ENCODE measurements at regions not wholly inside any gene's neighbourhood (a gene's known extent, or its start where the extent isn't known, plus 50 kb on each side); places are given as distances from the start of the nearest gene placed in this dataset.
A peak's percentile ranks its signal among the peaks of the same experiment; 100 is the strongest.
"Not testable (repeated sequence)": the region's sequence is repeated elsewhere in the genome, so short reads cannot be mapped to it uniquely, and the experiment has no call there.

GRCh38 chr17:64749306-64749705, 87.2 kb upstream of the SMURF2 start:
- no peaks in the 10 kb centered on the region for H3K27me3 Mint-ChIP-seq
- H3K9me3 Mint-ChIP-seq, result no peaks in the 10 kb centered on the region
- ATAC-seq, result no peak
- DNase-seq, result no peak
- no peak overlapping the region for H3K4me3 Mint-ChIP-seq
- no peak overlapping the region for H3K27ac Mint-ChIP-seq
- H3K36me3 Mint-ChIP-seq, result peaks cover 4 to 56% (median 16%) of the 10 kb centered on the region in 3 donors
- H3K4me1 Mint-ChIP-seq, result no peaks in the 10 kb centered on the region
- POLR2A ChIA-PET, result no interaction called here

- Mint-ChIP-seq H3K36me3 (peaks cover 4 to 43% (median 10%) of the 10 kb centered on the region in 3 donors), H3K9me3 (no peaks in the 10 kb centered on the region), H3K27ac (peak overlapping the region in 1 of 10 donors; percentile 29), H3K27me3 (no peaks in the 10 kb centered on the region), H3K4me3 (no peak overlapping the region), H3K4me1 (no peaks in the 10 kb centered on the region)
- ATAC-seq (no peak), DNase-seq (no peak)
- POLR2A ChIA-PET, result no interaction called here
Measured at GRCh38 chr17:64747938-64748540, 85.9 kb upstream of the SMURF2 start.

- H3K4me3 Mint-ChIP-seq, result no peak overlapping the region
- ATAC-seq, result no peak
- DNase-seq, result no peak
- no peaks in the 10 kb centered on the region for H3K9me3 Mint-ChIP-seq
- peaks cover 3 to 18% (median 6%) of the 10 kb centered on the region in 4 donors for H3K4me1 Mint-ChIP-seq
- H3K36me3 Mint-ChIP-seq, result no peaks in the 10 kb centered on the region
- H3K27ac Mint-ChIP-seq, result no peak overlapping the region
- POLR2A ChIA-PET, result no interaction called here
- no peaks in the 10 kb centered on the region for H3K27me3 Mint-ChIP-seq
Measured at GRCh38 chr17:64742326-64742725, 80.2 kb upstream of the SMURF2 start.

- H3K4me3 Mint-ChIP-seq, POLR2A ChIA-PET, H3K9me3 Mint-ChIP-seq, ATAC-seq, DNase-seq, H3K27ac Mint-ChIP-seq, H3K27me3 Mint-ChIP-seq, H3K36me3 Mint-ChIP-seq: not testable (repeated sequence)
- H3K4me1 Mint-ChIP-seq, result peaks cover 6 to 21% (median 9%) of the 10 kb centered on the region in 4 donors
Measured at GRCh38 chr17:64741916-64742315, 79.8 kb upstream of the SMURF2 start.

GRCh38 chr17:64741038-64741641, 79.0 kb upstream of the SMURF2 start:
- H3K9me3 Mint-ChIP-seq, result no peaks in the 10 kb centered on the region
- H3K4me3 Mint-ChIP-seq, result no peak overlapping the region
- DNase-seq, result no peak
- no peaks in the 10 kb centered on the region for H3K27me3 Mint-ChIP-seq
- H3K27ac Mint-ChIP-seq, result peak overlapping the region in 3 of 10 donors; percentile 37 to 74 (median 37)
- H3K36me3 Mint-ChIP-seq, result no peaks in the 10 kb centered on the region
- H3K4me1 Mint-ChIP-seq, result peaks cover 9 to 24% (median 13%) of the 10 kb centered on the region in 4 donors
- POLR2A ChIA-PET, result interaction anchor here (0.6 kb wide), 1 partner anchor 100 kb away, joined by 3 read pairs; no protein-coding TSS in a partner anchor
- ATAC-seq, result no peak

GRCh38 chr17:64739316-64740058, 77.4 kb upstream of the SMURF2 start:
- no peaks in the 10 kb centered on the region for H3K27me3 Mint-ChIP-seq
- POLR2A ChIA-PET, result interaction anchor here (0.6 to 1.0 kb wide), 3 partner anchors 30 to 394 kb away, joined by 3 to 6 read pairs (median 3); partner anchors contain the start of gene DDX5
- H3K4me1 Mint-ChIP-seq, result peaks cover 10 to 26% (median 13%) of the 10 kb centered on the region in 4 donors
- peak overlapping the region in 1 of 10 donors; percentile 22 for H3K4me3 Mint-ChIP-seq
- H3K27ac Mint-ChIP-seq, result peak overlapping the region in 1 of 10 donors; percentile 37
- H3K9me3 Mint-ChIP-seq, result no peaks in the 10 kb centered on the region
- ATAC-seq (no peak), DNase-seq (no peak)
- H3K36me3 Mint-ChIP-seq, result no peaks in the 10 kb centered on the region

- POLR2A ChIA-PET, result interaction anchor here (1.1 to 1.2 kb wide), 2 partner anchors 198 to 230 kb away, joined by 5 to 6 read pairs; partner anchors contain the start of gene CEP95
- DNase-seq, result peak in 9 of 10 donors; percentile 17 to 71 (median 45)
- no peaks in the 10 kb centered on the region for H3K9me3 Mint-ChIP-seq
- H3K4me3 Mint-ChIP-seq, result no peak overlapping the region
- H3K4me1 Mint-ChIP-seq, result peaks cover 10 to 26% (median 13%) of the 10 kb centered on the region in 4 donors
- no peak overlapping the region for H3K27ac Mint-ChIP-seq
- ATAC-seq, result peak; percentile 87 to 91
- no peaks in the 10 kb centered on the region for H3K36me3 Mint-ChIP-seq
- H3K27me3 Mint-ChIP-seq, result no peaks in the 10 kb centered on the region
Measured at GRCh38 chr17:64736804-64737492, 74.8 kb upstream of the SMURF2 start.

GRCh38 chr17:64732336-64733006, 70.4 kb upstream of the SMURF2 start:
- peaks cover 5 to 8% (median 8%) of the 10 kb centered on the region in 4 donors for H3K4me1 Mint-ChIP-seq
- peak overlapping the region in 2 of 10 donors; percentile 15 to 59 for H3K27ac Mint-ChIP-seq
- POLR2A ChIA-PET, result no interaction called here
- H3K4me3 Mint-ChIP-seq, result no peak overlapping the region
- no peaks in the 10 kb centered on the region for H3K27me3 Mint-ChIP-seq
- H3K36me3 Mint-ChIP-seq, result no peaks in the 10 kb centered on the region
- DNase-seq, result no peak
- H3K9me3 Mint-ChIP-seq, result no peaks in the 10 kb centered on the region
- no peak for ATAC-seq

- H3K9me3 Mint-ChIP-seq, H3K4me1 Mint-ChIP-seq, POLR2A ChIA-PET, ATAC-seq, DNase-seq, H3K4me3 Mint-ChIP-seq, H3K27me3 Mint-ChIP-seq, H3K36me3 Mint-ChIP-seq, H3K27ac Mint-ChIP-seq: not testable (repeated sequence)
Measured at GRCh38 chr17:64730023-64730422, 67.9 kb upstream of the SMURF2 start.

GRCh38 chr17:64729201-64729600, 67.1 kb upstream of the SMURF2 start:
- peaks cover 0 to 2% (median 0%) of the 10 kb centered on the region in 5 donors for H3K27me3 Mint-ChIP-seq
- no peak overlapping the region for H3K4me3 Mint-ChIP-seq

GRCh38 chr17:64728041-64728695, 66.1 kb upstream of the SMURF2 start:
- Mint-ChIP-seq H3K27me3 (peaks cover 0 to 2% (median 0%) of the 10 kb centered on the region in 5 donors), H3K9me3 (no peaks in the 10 kb centered on the region), H3K4me3 (no peak overlapping the region), H3K27ac (no peak overlapping the region), H3K36me3 (no peaks in the 10 kb centered on the region), H3K4me1 (peaks cover 0 to 2% (median 0%) of the 10 kb centered on the region in 4 donors)
- DNase-seq (no peak), ATAC-seq (no peak)
- POLR2A ChIA-PET, result interaction anchor here (0.7 kb wide), 1 partner anchor 19 kb away, joined by 3 read pairs; no protein-coding TSS in a partner anchor

More at GRCh38 chr17:64729201-64729600, 67.1 kb upstream of the SMURF2 start:
- no peaks in the 10 kb centered on the region for H3K36me3 Mint-ChIP-seq
- peaks cover 0 to 2% (median 0%) of the 10 kb centered on the region in 4 donors for H3K4me1 Mint-ChIP-seq
- DNase-seq, result no peak
- H3K9me3 Mint-ChIP-seq, result no peaks in the 10 kb centered on the region
- POLR2A ChIA-PET, result no interaction called here
- H3K27ac Mint-ChIP-seq, result no peak overlapping the region
- ATAC-seq, result no peak

- H3K4me1 Mint-ChIP-seq, H3K36me3 Mint-ChIP-seq, DNase-seq, H3K27ac Mint-ChIP-seq, POLR2A ChIA-PET, H3K9me3 Mint-ChIP-seq, ATAC-seq, H3K4me3 Mint-ChIP-seq, H3K27me3 Mint-ChIP-seq: not testable (repeated sequence)
Measured at GRCh38 chr17:64726025-64726424, 63.9 kb upstream of the SMURF2 start.

All from naive thymus-derived CD8-positive, alpha-beta T cell (primary cell).